Hypothalamus (tissue), 51 donors: ENCODE measurements at regions not wholly inside any gene's neighbourhood (a gene's known extent, or its start where the extent isn't known, plus 50 kb on each side); places are given as distances from the start of the nearest gene placed in this dataset.
A peak's percentile ranks its signal among the peaks of the same experiment; 100 is the strongest.
"Not testable (repeated sequence)": the region's sequence is repeated elsewhere in the genome, so short reads cannot be mapped to it uniquely, and the experiment has no call there.

Source experiments
- DNase-seq, 51 donors: peaks; one replicate each; lab custom pipeline; 2025; lab: John Stamatoyannopoulos, UW

DNA sequence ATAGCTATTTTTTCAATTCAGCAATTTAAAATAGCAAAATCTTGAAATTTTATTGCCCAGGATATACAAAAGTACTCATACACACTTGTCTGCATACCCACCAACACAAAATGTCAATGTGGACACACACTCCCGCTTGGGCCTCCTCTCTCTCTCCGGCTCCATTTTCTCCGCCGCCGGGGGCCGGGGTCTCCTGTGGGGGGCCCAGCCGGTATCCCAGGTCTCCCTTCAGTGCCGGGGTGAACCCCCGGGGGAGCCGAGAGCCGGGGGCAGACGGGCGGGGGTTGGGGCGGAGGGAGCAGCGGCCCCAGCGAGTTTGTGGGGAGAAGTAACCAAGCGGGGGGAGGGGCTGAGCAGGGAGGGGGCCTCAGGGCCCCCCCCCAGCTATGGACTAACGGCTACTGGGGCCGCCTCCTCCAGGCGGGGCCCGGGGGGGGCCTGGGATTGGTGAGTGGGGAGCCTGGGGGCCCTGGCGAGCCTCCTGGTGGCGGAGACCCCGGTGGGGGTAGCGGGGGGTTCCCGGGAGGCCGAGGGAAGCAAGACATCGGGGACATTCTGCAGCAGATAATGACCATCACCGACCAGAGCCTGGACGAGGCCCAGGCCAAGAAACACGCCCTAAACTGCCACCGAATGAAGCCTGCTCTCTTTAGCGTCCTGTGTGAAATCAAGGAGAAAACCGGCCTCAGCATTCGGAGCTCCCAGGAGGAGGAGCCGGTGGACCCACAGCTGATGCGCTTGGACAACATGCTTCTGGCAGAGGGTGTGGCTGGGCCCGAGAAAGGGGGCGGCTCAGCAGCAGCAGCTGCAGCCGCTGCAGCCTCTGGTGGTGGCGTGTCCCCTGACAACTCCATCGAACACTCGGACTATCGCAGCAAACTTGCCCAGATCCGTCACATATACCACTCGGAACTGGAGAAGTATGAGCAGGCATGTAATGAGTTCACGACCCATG lies 56.6 kb downstream of the CHST2 start:
- DNase-seq, result not testable (repeated sequence)

GRCh38 chr3:143177965-143178364 lies 58.4 kb downstream of the CHST2 start:
- not testable (repeated sequence) for DNase-seq

- not testable (repeated sequence) for DNase-seq
Measured at GRCh38 chr3:143178775-143179548, 59.4 kb downstream of the CHST2 start.

GRCh38 chr3:143179603-143180002 lies 60.0 kb downstream of the CHST2 start:
- DNase-seq, result no peak

GRCh38 chr3:143180860-143181259 lies 61.3 kb downstream of the CHST2 start:
- DNase-seq, result not testable (repeated sequence)

- not testable (repeated sequence) for DNase-seq
Measured at GRCh38 chr3:143181977-143182376, 62.4 kb downstream of the CHST2 start.

GRCh38 chr3:143182866-143183664 lies 63.5 kb downstream of the CHST2 start:
- no peak for DNase-seq

DNA sequence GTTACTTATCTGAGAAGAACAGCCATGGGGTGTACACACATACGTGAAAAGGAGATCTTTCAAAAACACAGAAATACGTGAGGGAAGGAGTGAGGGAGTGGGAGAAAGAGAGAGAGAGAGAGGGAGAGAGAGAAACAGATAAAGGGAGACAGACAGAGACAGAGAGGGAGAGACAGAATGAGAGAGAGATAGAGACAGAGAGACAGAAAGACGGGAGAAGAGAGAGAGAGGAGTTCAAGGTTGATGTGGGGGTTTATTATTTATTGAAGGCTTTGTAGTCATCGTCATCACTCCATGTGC lies 64.0 kb downstream of the CHST2 start:
- no peak for DNase-seq

- no peak for DNase-seq
Measured at GRCh38 chr3:143184099-143184498, 64.5 kb downstream of the CHST2 start.

DNA sequence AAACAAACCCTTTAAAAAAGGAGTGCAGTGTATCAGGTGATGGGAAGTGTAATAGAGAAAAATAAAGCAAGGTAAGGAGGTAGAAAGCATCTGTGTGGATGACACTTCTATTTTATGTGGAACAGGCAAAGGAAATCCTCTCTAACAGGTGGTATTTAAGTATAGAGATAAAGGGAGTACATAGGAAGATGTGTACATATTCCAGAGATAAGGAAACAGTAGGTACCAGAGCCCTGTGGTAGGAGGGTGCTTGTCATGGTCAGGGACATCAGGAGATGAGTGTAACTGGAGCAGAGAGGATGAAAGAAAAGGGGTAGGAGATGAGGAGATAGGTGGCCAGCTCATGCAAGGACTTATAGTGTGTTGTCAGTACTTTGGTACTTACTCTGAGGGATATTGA lies 65.8 kb downstream of the CHST2 start:
- no peak for DNase-seq

GRCh38 chr3:143187111-143187510 lies 67.5 kb downstream of the CHST2 start:
- DNase-seq, result no peak

- DNase-seq, result no peak
Measured at GRCh38 chr3:143188881-143189280, 69.3 kb downstream of the CHST2 start.

- no peak for DNase-seq
Measured at GRCh38 chr3:143190101-143190500, 70.5 kb downstream of the CHST2 start.

- DNase-seq, result no peak
Measured at GRCh38 chr3:143192193-143192592, 72.6 kb downstream of the CHST2 start.

GRCh38 chr3:143200001-143200924 lies 80.7 kb downstream of the CHST2 start:
- DNase-seq, result no peak

- DNase-seq, result no peak
Measured at GRCh38 chr3:143201045-143201444, 81.5 kb downstream of the CHST2 start.

DNA sequence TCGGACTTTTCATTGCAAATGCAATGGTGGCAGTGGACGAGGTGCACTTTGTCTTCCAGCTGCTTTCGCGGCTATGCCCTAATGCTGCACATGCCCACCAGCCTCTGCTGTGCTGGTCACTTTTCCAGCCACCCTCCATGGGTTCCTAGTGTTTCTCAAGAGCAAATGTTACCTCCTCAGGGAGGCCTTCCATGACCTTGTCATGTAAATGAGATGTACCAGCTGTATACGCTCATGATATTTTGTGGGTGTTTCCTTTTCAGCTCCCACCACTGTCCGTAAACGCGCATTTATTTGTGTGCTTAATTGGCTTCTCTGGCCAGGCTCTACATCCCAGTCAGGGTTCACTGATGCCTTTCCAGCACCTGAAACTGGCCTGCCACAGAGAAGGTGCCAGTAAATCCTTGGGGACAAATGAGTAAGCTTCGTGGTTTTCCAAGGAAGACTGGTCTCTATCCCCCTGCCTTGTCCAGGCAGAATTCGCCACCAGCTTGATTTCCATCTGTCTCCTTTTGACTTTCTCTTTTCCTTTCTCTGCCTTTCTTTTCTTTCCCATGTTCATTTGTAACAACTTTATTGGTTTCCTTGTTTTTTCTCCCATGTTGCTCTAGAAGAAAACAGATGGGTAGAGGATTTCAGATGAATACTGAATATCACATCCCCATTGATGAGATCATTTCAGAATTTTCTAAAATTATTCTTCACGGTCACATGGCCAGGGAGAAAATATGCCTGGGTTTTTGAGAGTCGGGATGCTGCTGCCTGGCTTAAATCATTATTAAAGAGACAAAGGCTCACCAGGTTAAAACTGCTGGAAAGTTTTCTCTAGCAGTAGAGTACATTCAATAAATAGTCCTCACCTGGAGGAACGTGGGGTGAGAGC lies 82.5 kb downstream of the CHST2 start:
- no peak for DNase-seq

GRCh38 chr3:143203142-143203541 lies 83.6 kb downstream of the CHST2 start:
- peak in 1 of 51 donors; percentile 47 for DNase-seq

GRCh38 chr3:143203848-143204247 lies 84.3 kb downstream of the CHST2 start:
- no peak for DNase-seq
